Gastrocnemius medialis (tissue), 4 donors: ENCODE measurements at regions not wholly inside any gene's neighbourhood (a gene's known extent, or its start where the extent isn't known, plus 50 kb on each side); places are given as distances from the start of the nearest gene placed in this dataset.

Source experiments
- ATAC-seq, 2 donors: fragments of 150-250 bp; one replicate each; pipeline ENCODE4 v1.9.1; 2016
- DNase-seq, 2 donors: peaks; one replicate each; pipeline ENCODE4 v3.0.0-alpha.2; 2019
- H3K27ac ChIP-seq, 4 donors: fragments of 200-600 bp; sonication (generic); 1 replicate in 1 of 4; 2 replicates in 3 of 4; pipeline ENCODE4 v1.5.1; 2016 to 2018; ENCODE audit warnings: mild to moderate bottlenecking in 2 of 4, moderate library complexity in 1 of 4
- H3K27me3 ChIP-seq, 3 donors: fragments of 200-600 bp; sonication (generic) in 2 of 3; 1 replicate in 1 of 3; 2 replicates in 2 of 3; pipeline versions ENCODE4 v1.5.1 to v1.6.0; 2016 to 2019; ENCODE audit warnings: mild to moderate bottlenecking in 1 of 3, moderate library complexity in 1 of 3
- H3K36me3 ChIP-seq, 2 donors: fragments of 200-600 bp; sonication (generic) in 1 of 2; one replicate each; pipeline ENCODE4 v1.5.1; 2017 to 2018
- H3K4me1 ChIP-seq, 2 donors: fragments of 200-600 bp; sonication (generic) in 1 of 2; one replicate each; pipeline ENCODE4 v1.5.1; 2016 to 2017; ENCODE audit warnings: mild to moderate bottlenecking in 2 of 2
- H3K4me3 ChIP-seq, 4 donors: fragments of 200-600 bp; sonication (generic) in 3 of 4; 1 replicate in 1 of 4; 2 replicates in 3 of 4; pipeline ENCODE4 v1.5.1; 2016 to 2019; ENCODE audit warnings: mild to moderate bottlenecking in 2 of 4
- H3K9me3 ChIP-seq, 3 donors: fragments of 200-600 bp; sonication (generic) in 2 of 3; 1 replicate in 1 of 3; 2 replicates in 2 of 3; pipeline ENCODE4 v1.5.1; 2016 to 2019
- POLR2A ChIP-seq, 2 donors: fragments of 450-650 bp; IDR thresholded peaks; one replicate each; pipeline ENCODE4 v1.6.1; 2017; ENCODE audit warnings: antibody characterized with exemption in 2 of 2, mild to moderate bottlenecking in 2 of 2, moderate library complexity in 2 of 2
- in situ Hi-C, 4 donors: fragments of 200-750 bp; cut with MboI; loops; one replicate each; pipeline versions ENCODE4 v1.15.0 to v1.8.0; 2017; ENCODE audit warnings: low sequenced_read_pairs in 4 of 4
- intact Hi-C: fragments of 100-400 bp; cut with DNase I; formaldehyde crosslinking; loops from one replicate; pipeline ENCODE4 v1.15.1; 2023; ENCODE audit warnings: low total_unique reads
- TF ChIP-seq, protein P1 (sequence below), 5 experiments: fragments of 450-650 bp in 3 of 5; fragments of 200-600 bp in 2 of 5; sonication (generic) in 2 of 5; IDR thresholded peaks in 4 of 5; conservative IDR thresholded peaks in 1 of 5; 1 replicate in 4 of 5; 2 replicates in 1 of 5; pipeline ENCODE4 v1.5.1; 2016 to 2019; ENCODE audit warnings: antibody characterized with exemption in 5 of 5, mild to moderate bottlenecking in 3 of 5, moderate library complexity in 3 of 5

DNA sequence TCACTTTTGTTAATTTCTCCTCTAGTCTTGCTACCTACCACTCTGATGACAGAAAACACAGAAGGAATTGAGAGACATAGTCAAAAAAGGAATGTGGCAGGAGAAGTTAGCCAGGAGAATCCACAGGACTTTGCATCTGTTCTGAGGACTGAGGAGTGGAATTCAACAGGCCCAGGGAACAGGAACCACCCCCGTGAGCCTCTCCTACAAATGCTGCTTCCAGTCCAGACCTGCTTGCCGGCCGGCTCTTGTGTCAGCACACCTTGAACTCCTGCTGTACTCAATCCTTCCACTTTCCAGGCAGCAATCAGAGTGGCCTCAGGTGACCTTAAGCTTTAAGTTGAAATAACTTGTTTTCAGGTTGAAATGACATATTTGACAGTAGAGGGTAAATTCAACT, 903.1 kb downstream of the BCL11B start:
- Histone ChIP-seq H3K4me3 (no peak overlapping the region), H3K4me1 (no peaks in the 10 kb centered on the region), H3K27ac (no peak overlapping the region), H3K9me3 (no peaks in the 10 kb centered on the region), H3K36me3 (no peaks in the 10 kb centered on the region), H3K27me3 (no peaks in the 10 kb centered on the region)
- in situ Hi-C loops (no loop called here), intact Hi-C loops (no loop called here)
- DNase-seq (no peak), ATAC-seq (no peak)
- TF ChIP-seq, protein P1, sequence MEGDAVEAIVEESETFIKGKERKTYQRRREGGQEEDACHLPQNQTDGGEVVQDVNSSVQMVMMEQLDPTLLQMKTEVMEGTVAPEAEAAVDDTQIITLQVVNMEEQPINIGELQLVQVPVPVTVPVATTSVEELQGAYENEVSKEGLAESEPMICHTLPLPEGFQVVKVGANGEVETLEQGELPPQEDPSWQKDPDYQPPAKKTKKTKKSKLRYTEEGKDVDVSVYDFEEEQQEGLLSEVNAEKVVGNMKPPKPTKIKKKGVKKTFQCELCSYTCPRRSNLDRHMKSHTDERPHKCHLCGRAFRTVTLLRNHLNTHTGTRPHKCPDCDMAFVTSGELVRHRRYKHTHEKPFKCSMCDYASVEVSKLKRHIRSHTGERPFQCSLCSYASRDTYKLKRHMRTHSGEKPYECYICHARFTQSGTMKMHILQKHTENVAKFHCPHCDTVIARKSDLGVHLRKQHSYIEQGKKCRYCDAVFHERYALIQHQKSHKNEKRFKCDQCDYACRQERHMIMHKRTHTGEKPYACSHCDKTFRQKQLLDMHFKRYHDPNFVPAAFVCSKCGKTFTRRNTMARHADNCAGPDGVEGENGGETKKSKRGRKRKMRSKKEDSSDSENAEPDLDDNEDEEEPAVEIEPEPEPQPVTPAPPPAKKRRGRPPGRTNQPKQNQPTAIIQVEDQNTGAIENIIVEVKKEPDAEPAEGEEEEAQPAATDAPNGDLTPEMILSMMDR (IDR thresholded peaks at IDR 0.05 in 4 of 5, conservative IDR thresholded peaks at IDR 0.05 in 1 of 5) = no peak
- TF ChIP-seq POLR2A (IDR thresholded peaks at IDR 0.05) = no peak

DNA sequence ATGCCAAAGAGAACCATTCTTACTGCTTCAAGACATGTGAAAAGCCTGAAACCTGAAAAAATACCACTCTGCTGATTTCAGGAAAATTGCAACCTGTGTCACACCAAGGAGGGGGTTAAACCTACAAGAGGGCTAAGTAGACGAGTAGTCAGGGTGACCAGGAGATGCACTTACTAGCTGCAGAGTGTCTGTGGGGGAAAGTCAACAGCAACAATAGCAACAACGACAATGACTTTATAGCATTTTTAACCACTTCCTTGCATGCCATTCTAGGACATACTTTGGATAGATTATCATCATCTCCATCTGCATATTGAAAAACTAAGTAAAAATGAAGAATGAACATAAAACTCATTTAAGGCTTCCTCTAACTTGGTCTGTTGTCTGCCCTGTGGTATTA, 902.7 kb downstream of the BCL11B start:
- Histone ChIP-seq H3K4me3 (no peak overlapping the region), H3K4me1 (no peaks in the 10 kb centered on the region), H3K9me3 (no peaks in the 10 kb centered on the region), H3K27me3 (no peaks in the 10 kb centered on the region), H3K27ac (no peak overlapping the region), H3K36me3 (no peaks in the 10 kb centered on the region)
- in situ Hi-C loops (no loop called here), intact Hi-C loops (no loop called here)
- ATAC-seq (no peak), DNase-seq (no peak)
- TF ChIP-seq, protein P1 (IDR thresholded peaks at IDR 0.05 in 4 of 5, conservative IDR thresholded peaks at IDR 0.05 in 1 of 5) = no peak
- TF ChIP-seq POLR2A (IDR thresholded peaks at IDR 0.05) = no peak

DNA sequence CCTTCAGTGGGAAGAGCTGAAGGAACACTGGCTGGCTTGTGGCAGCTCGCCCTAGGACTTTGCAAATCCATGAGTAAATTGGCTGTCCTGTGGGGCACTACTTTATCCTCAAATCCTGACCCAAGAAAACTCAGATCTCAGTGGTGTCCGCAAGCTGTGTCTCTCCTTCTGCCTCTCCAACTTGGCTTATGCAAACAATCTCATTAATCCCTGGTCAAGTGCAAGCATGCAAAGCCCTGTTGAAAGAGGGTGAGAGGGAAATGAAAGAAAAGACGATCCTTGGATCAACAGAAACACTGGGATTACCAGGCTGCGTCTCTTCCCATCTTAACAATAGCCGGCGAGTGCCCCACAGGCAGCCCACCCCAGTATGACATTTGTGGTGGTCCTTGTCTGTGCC, 901.6 kb downstream of the BCL11B start:
- intact Hi-C loops = no loop called here

DNA sequence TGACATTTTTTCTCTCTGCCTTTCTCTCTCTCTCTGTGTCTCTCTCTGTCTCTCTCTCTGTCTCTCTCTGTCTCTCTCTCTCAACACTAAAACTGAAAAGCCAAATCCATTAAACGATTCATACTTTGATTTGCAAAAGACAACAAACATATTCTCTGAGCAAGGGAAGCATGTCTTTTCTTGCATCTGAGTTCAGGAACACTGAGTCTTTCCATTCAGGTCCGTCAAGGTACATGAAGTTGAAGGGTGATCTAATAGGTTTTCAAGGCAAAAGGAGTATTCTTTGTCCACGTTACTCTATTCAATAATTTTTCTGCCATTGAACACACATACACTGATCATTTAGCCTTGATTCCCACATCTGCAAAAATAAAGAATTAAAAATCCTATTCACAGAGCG, 900.9 kb downstream of the BCL11B start:
- in situ Hi-C loops = no loop called here

More for the DNA sequence above, 901.6 kb downstream of the BCL11B start:
- Histone ChIP-seq H3K36me3 (no peaks in the 10 kb centered on the region), H3K9me3 (no peaks in the 10 kb centered on the region), H3K27ac (no peak overlapping the region), H3K4me1 (no peaks in the 10 kb centered on the region), H3K4me3 (no peak overlapping the region), H3K27me3 (no peaks in the 10 kb centered on the region)
- DNase-seq (no peak), ATAC-seq (no peak)
- in situ Hi-C loops = no loop called here
- no peak for TF ChIP-seq POLR2A (IDR thresholded peaks at IDR 0.05)
- TF ChIP-seq, protein P1 (IDR thresholded peaks at IDR 0.05 in 4 of 5, conservative IDR thresholded peaks at IDR 0.05 in 1 of 5) = no peak

DNA sequence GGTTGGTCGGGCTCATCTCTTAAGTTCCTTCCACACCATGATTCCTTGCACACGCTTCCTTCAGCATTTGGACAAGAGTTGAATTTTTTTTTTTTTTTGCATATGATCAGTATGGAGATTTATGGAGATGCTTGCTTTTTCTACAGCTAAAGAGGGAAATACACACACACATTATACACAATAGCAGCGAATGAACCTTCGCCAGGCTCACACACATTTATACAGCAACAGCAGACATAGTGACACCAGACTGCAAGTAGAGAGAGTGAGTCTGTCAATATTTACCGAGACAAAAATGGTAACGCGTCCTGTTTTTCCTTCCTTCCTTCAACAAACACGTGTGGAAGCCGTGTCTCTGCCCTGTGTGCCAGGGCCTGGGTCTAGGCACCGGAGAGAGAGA, 897.9 kb downstream of the BCL11B start:
- in situ Hi-C loops (no loop called here), intact Hi-C loops (no loop called here)
- H3K4me3 ChIP-seq = no peak overlapping the region
- TF ChIP-seq, protein P1 (IDR thresholded peaks at IDR 0.05 in 4 of 5, conservative IDR thresholded peaks at IDR 0.05 in 1 of 5) = no peak
- no peak for TF ChIP-seq POLR2A (IDR thresholded peaks at IDR 0.05)
- ATAC-seq (no peak), DNase-seq (no peak)
- no peaks in the 10 kb centered on the region for H3K36me3 ChIP-seq
- H3K9me3 ChIP-seq = no peaks in the 10 kb centered on the region
- no peaks in the 10 kb centered on the region for H3K4me1 ChIP-seq
- no peak overlapping the region for H3K27ac ChIP-seq
- no peaks in the 10 kb centered on the region for H3K27me3 ChIP-seq

More for the DNA sequence above, 900.9 kb downstream of the BCL11B start:
- no peak for ATAC-seq
- Histone ChIP-seq H3K27me3 (no peaks in the 10 kb centered on the region), H3K36me3 (no peaks in the 10 kb centered on the region), H3K27ac (no peak overlapping the region), H3K4me1 (no peaks in the 10 kb centered on the region), H3K4me3 (no peak overlapping the region), H3K9me3 (no peaks in the 10 kb centered on the region)
- intact Hi-C loops = no loop called here
- no peak for DNase-seq
- TF ChIP-seq POLR2A (IDR thresholded peaks at IDR 0.05) = no peak
- TF ChIP-seq, protein P1 (IDR thresholded peaks at IDR 0.05 in 4 of 5, conservative IDR thresholded peaks at IDR 0.05 in 1 of 5) = no peak
